Liver (tissue), 8 donors: ENCODE measurements at regions not wholly inside any gene's neighbourhood (a gene's known extent, or its start where the extent isn't known, plus 50 kb on each side); places are given as distances from the start of the nearest gene placed in this dataset.
"Not testable (repeated sequence)": the region's sequence is repeated elsewhere in the genome, so short reads cannot be mapped to it uniquely, and the experiment has no call there.

Source experiments
- DNase-seq: peaks from one replicate; pipeline ENCODE4 v3.0.0-alpha.2; 2017; ENCODE audit warnings: low spot score
- H3K27ac ChIP-seq, 2 donors: one replicate each; pipeline ENCODE4 v1.7.0; 2013; ENCODE audit warnings: inconsistent platforms in 2 of 2, low read length in 2 of 2, control low read depth in 1 of 2, low read depth in 1 of 2, mild to moderate bottlenecking in 1 of 2
- H3K27me3 ChIP-seq, 4 donors: one replicate each; pipeline versions ENCODE4 v1.6.1 to v1.7.0; 2013; ENCODE audit warnings: low read length in 3 of 4, inconsistent platforms in 1 of 4, mild to moderate bottlenecking in 1 of 4, moderate library complexity in 1 of 4; ENCODE audit not compliant: control insufficient read depth in 4 of 4, insufficient read depth in 4 of 4
- H3K36me3 ChIP-seq, 4 donors: one replicate each; pipeline versions ENCODE4 v1.6.1 to v1.7.0; 2013; ENCODE audit warnings: low read length in 3 of 4, mild to moderate bottlenecking in 3 of 4, low read depth in 1 of 4, moderate library complexity in 1 of 4; ENCODE audit not compliant: control insufficient read depth in 4 of 4, insufficient read depth in 3 of 4
- H3K4me1 ChIP-seq, 4 donors: one replicate each; pipeline versions ENCODE4 v1.6.1 to v1.7.0; 2013; ENCODE audit warnings: low read length in 3 of 4, mild to moderate bottlenecking in 3 of 4, moderate library complexity in 1 of 4; ENCODE audit not compliant: control insufficient read depth in 4 of 4, insufficient read depth in 4 of 4
- H3K4me3 ChIP-seq, 3 donors: one replicate each; pipeline versions ENCODE4 v1.6.1 to v1.7.0; 2013; ENCODE audit warnings: low read length in 3 of 3, control low read depth in 1 of 3, low read depth in 1 of 3, mild to moderate bottlenecking in 1 of 3
- H3K9ac ChIP-seq, 2 donors: one replicate each; pipeline ENCODE4 v1.7.0; 2013; ENCODE audit warnings: low read length in 2 of 2, mild to moderate bottlenecking in 2 of 2, moderate library complexity in 2 of 2, control low read depth in 1 of 2, low read depth in 1 of 2
- H3K9me3 ChIP-seq, 4 donors: one replicate each; pipeline versions ENCODE4 v1.6.1 to v1.7.0; 2013; ENCODE audit warnings: low read length in 3 of 4; ENCODE audit not compliant: control insufficient read depth in 4 of 4
- EGR1 ChIP-seq, 2 donors: IDR thresholded peaks; 2 replicates each; pipeline ENCODE4 v1.6.1; 2016 to 2018; ENCODE audit warnings: antibody characterized with exemption in 2 of 2, low read depth in 2 of 2
- FOXA1 ChIP-seq: IDR thresholded peaks from 2 replicates; pipeline ENCODE4 v1.6.1; 2016; ENCODE audit warnings: antibody characterized with exemption
- FOXA2 ChIP-seq: IDR thresholded peaks from 2 replicates; pipeline ENCODE4 v1.6.1; 2016; ENCODE audit warnings: antibody characterized with exemption
- GABPA ChIP-seq, 2 donors: IDR thresholded peaks in 1 of 2; conservative IDR thresholded peaks in 1 of 2; 2 replicates each; pipeline ENCODE4 v1.6.1; 2016; ENCODE audit warnings: antibody characterized with exemption in 2 of 2, mild to moderate bottlenecking in 1 of 2, moderate library complexity in 1 of 2
- HNF4A ChIP-seq, 2 donors: conservative IDR thresholded peaks; 2 replicates each; pipeline ENCODE4 v1.6.1; 2016; ENCODE audit warnings: antibody characterized with exemption in 2 of 2, mild to moderate bottlenecking in 2 of 2
- HNF4G ChIP-seq: IDR thresholded peaks from 2 replicates; pipeline ENCODE4 v1.6.1; 2016; ENCODE audit warnings: antibody characterized with exemption
- JUND ChIP-seq, 2 donors: IDR thresholded peaks; 2 replicates each; pipeline ENCODE4 v1.6.1; 2016; ENCODE audit warnings: antibody characterized with exemption in 2 of 2
- RAD21 ChIP-seq, 2 donors: IDR thresholded peaks; 2 replicates each; pipeline ENCODE4 v1.6.1; 2016; ENCODE audit warnings: antibody characterized with exemption in 2 of 2, mild to moderate bottlenecking in 2 of 2
- SP1 ChIP-seq: IDR thresholded peaks from 2 replicates; pipeline ENCODE4 v1.6.1; 2018; ENCODE audit warnings: antibody characterized with exemption, mild to moderate bottlenecking
- TAF1 ChIP-seq: conservative IDR thresholded peaks from 2 replicates; pipeline ENCODE4 v1.6.1; 2016; ENCODE audit warnings: antibody characterized with exemption, mild to moderate bottlenecking
- WGBS: extraction: QIAGEN DNeasy Blood & Tissue Kit; methylation state at CpG from one replicate; pipeline ENCODE4 v1.1.7; 2013; 5-methylcytosine and 5-hydroxymethylcytosine counted together
- TF ChIP-seq, protein P1 (sequence below): IDR thresholded peaks from 2 replicates; pipeline ENCODE4 v1.6.1; 2016; ENCODE audit warnings: antibody characterized with exemption
- TF ChIP-seq, protein P2 (sequence below): fragments of 150-350 bp; IDR thresholded peaks from 2 replicates; pipeline ENCODE4 v1.5.1; 2017; ENCODE audit warnings: improper control_type of control experiment, low read depth, low read length; ENCODE audit not compliant: missing input control
- TF ChIP-seq, protein P3 (sequence below): IDR thresholded peaks from 2 replicates; pipeline ENCODE4 v1.6.1; 2016; ENCODE audit warnings: antibody characterized with exemption
- donor health status: healthy.
- donor health status: healthy.
- donor health status: healthy.
- donor health status: healthy.
- donor health status: healthy.

DNA sequence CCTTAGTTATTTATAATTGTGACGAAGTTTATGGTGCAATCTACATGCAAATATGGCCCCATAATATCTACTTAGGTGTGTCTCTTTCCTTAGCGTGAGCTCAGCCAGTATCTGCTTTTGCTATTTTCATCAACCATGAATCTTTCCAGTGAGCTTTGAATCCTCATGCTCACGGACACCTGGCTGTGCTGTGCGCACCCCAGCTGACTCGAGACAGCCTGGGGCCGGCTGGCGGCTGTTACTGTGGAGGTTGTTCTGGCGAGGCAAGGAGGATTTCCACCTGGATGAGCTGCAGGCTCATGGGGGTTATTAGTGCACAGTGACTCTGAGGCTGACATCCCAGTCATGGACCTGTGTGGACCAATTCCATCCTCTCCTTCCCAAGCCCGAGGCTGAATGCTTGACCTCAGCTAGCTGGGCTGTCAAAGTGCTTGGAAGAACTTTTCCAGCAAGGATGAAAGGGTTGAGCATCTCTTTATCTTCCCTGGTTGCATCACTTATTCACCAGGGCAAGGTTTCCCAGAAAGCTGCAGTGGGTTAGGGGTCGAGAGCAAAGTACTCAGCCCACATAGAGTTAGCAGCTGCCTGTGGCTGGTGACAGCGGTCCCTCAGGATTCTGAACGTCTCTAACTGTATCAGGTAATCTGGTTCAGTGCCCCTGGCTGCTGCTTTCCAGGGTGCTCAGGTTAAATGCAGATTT is 141.7 kb downstream of the ARL4C start:
- H3K9me3 ChIP-seq, result peaks cover 0 to 12% (median 4%) of the 10 kb centered on the region in 4 donors
- no peak overlapping the region for H3K9ac ChIP-seq
- TF ChIP-seq FOXA1 (no peak), FOXA2 (no peak)
- no peak overlapping the region for H3K4me3 ChIP-seq
- H3K36me3 ChIP-seq, result no peaks in the 10 kb centered on the region
- WGBS, result 66% methylated on average over 12 of the region's 12 CpGs
- no peaks in the 10 kb centered on the region for H3K4me1 ChIP-seq
- H3K27ac ChIP-seq, result no peak overlapping the region
- H3K27me3 ChIP-seq, result no peaks in the 10 kb centered on the region
- no peak for DNase-seq

DNA sequence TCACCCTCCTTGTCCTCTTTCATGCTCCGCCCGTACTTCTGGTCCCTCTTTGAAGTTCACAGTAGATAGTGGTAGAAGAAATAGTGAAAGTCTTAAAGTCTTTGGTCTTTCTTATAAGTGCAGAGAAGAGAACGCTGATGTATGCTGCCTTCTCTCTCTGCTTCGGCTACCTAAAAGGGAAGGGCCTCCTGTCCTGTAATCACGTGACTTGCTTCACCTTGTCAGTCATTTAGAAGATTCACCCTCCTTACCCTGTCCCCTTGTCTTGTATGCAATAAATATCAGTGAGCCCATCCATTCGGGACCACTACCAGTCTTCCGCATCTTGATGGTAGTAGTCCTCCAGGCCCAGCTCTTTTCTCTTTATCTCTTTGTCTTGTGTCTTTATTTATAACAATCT is 144.6 kb downstream of the ARL4C start:
- H3K4me3 ChIP-seq, result no peak overlapping the region
- no peaks in the 10 kb centered on the region for H3K27me3 ChIP-seq
- H3K9me3 ChIP-seq, result peaks cover 0 to 9% (median 4%) of the 10 kb centered on the region in 4 donors
- TF ChIP-seq SP1 (no peak), HNF4A (conservative IDR thresholded peaks at IDR 0.05) (no peak), FOXA2 (no peak), JUND (IDR thresholded peaks at IDR 0.05) (no peak), TAF1 (no peak), RAD21 (IDR thresholded peaks at IDR 0.05) (no peak), FOXA1 (no peak), EGR1 (IDR thresholded peaks at IDR 0.05; ENCODE audit: low read depth in 2 of 2) (no peak), GABPA (IDR thresholded peaks at IDR 0.05 in 1 of 2, conservative IDR thresholded peaks at IDR 0.05 in 1 of 2) (no peak), HNF4G (no peak)
- TF ChIP-seq, protein P1, sequence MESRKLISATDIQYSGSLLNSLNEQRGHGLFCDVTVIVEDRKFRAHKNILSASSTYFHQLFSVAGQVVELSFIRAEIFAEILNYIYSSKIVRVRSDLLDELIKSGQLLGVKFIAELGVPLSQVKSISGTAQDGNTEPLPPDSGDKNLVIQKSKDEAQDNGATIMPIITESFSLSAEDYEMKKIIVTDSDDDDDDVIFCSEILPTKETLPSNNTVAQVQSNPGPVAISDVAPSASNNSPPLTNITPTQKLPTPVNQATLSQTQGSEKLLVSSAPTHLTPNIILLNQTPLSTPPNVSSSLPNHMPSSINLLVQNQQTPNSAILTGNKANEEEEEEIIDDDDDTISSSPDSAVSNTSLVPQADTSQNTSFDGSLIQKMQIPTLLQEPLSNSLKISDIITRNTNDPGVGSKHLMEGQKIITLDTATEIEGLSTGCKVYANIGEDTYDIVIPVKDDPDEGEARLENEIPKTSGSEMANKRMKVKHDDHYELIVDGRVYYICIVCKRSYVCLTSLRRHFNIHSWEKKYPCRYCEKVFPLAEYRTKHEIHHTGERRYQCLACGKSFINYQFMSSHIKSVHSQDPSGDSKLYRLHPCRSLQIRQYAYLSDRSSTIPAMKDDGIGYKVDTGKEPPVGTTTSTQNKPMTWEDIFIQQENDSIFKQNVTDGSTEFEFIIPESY, result no peak
- TF ChIP-seq, protein P2, sequence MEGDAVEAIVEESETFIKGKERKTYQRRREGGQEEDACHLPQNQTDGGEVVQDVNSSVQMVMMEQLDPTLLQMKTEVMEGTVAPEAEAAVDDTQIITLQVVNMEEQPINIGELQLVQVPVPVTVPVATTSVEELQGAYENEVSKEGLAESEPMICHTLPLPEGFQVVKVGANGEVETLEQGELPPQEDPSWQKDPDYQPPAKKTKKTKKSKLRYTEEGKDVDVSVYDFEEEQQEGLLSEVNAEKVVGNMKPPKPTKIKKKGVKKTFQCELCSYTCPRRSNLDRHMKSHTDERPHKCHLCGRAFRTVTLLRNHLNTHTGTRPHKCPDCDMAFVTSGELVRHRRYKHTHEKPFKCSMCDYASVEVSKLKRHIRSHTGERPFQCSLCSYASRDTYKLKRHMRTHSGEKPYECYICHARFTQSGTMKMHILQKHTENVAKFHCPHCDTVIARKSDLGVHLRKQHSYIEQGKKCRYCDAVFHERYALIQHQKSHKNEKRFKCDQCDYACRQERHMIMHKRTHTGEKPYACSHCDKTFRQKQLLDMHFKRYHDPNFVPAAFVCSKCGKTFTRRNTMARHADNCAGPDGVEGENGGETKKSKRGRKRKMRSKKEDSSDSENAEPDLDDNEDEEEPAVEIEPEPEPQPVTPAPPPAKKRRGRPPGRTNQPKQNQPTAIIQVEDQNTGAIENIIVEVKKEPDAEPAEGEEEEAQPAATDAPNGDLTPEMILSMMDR, result no peak
- TF ChIP-seq, protein P3, sequence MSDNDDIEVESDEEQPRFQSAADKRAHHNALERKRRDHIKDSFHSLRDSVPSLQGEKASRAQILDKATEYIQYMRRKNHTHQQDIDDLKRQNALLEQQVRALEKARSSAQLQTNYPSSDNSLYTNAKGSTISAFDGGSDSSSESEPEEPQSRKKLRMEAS, result no peak
- H3K9ac ChIP-seq, result no peak overlapping the region
- no peaks in the 10 kb centered on the region for H3K36me3 ChIP-seq
- no peaks in the 10 kb centered on the region for H3K4me1 ChIP-seq
- no peak overlapping the region for H3K27ac ChIP-seq
- WGBS, result 97% methylated on average over 7 of the region's 7 CpGs
- DNase-seq, result no peak

DNA sequence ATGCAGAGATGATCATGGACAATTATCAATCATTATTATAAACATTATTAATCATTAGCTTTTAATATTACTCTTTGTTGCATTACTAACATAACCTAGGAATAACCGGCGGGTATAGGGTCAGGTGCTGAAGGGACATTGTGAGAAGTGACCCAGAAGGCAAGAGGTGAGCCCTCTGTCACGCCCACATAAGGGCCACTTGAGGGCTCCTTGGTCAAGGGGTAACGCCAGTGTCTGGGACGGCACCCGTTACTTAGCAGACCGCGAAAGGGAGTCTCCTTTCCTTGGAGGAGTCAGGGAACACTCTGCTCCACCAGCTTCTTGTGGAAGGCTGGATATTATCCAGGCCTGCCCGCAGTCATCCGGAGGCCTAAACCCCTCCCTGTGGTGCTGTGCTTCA is 145.0 kb downstream of the ARL4C start:
- not testable (repeated sequence) for H3K27ac ChIP-seq, H3K4me1 ChIP-seq, H3K9me3 ChIP-seq, H3K27me3 ChIP-seq, H3K9ac ChIP-seq, H3K4me3 ChIP-seq, H3K36me3 ChIP-seq, DNase-seq
- 97% methylated on average over 10 of the region's 10 CpGs for WGBS
